Neural cell (in vitro differentiated cells): ENCODE measurements at regions not wholly inside any gene's neighbourhood (a gene's known extent, or its start where the extent isn't known, plus 50 kb on each side); places are given as distances from the start of the nearest gene placed in this dataset.

Experiments used
- H2AFZ ChIP-seq: fragments of 200-600, 300-800 bp; sonication (generic), shearing (Covaris generic); 2 replicates; pipeline ENCODE4 v1.6.0; 2014; ENCODE audit warnings: low read depth, mild to moderate bottlenecking, antibody characterized with exemption, low read length, moderate library complexity
- H3F3A ChIP-seq: fragments of 200-600 bp; shearing (Covaris generic); 2 replicates; pipeline ENCODE4 v1.6.1; 2016; ENCODE audit warnings: mild to moderate bottlenecking, moderate library complexity, mixed read lengths, antibody characterized with exemption, low read length; ENCODE audit not compliant: insufficient read depth, poor library complexity, severe bottlenecking
- H3K27ac ChIP-seq: fragments of 200-600, 300-800 bp; sonication (generic), shearing (Covaris generic); 2 replicates; pipeline ENCODE4 v1.5.1; 2014; ENCODE audit warnings: mild to moderate bottlenecking, low read length, moderate library complexity
- H3K27me3 ChIP-seq: fragments of 300-800, 200-600 bp; sonication (generic), shearing (Covaris generic); 2 replicates; pipeline ENCODE4 v1.6.0; 2014; ENCODE audit warnings: mild to moderate bottlenecking, low read depth, low read length, moderate library complexity; ENCODE audit not compliant: insufficient read depth
- H3K36me3 ChIP-seq: fragments of 300-800, 200-600 bp; sonication (generic), shearing (Covaris generic); 2 replicates; pipeline ENCODE4 v1.5.1; 2014; ENCODE audit warnings: mild to moderate bottlenecking, antibody characterized with exemption, low read length, moderate library complexity; ENCODE audit not compliant: insufficient read depth
- H3K4me2 ChIP-seq: fragments of 300-800, 200-600 bp; sonication (generic), shearing (Covaris generic); 2 replicates; pipeline ENCODE4 v1.6.0; 2014; ENCODE audit warnings: mild to moderate bottlenecking, low read length
- H3K4me3 ChIP-seq: fragments of 300-800, 200-600 bp; sonication (generic), shearing (Covaris generic); 2 replicates; pipeline ENCODE4 v1.5.1; 2014; ENCODE audit warnings: mild to moderate bottlenecking, low read length, moderate library complexity
- H3K79me2 ChIP-seq: fragments of 200-600 bp; shearing (Covaris generic); replicated peaks from 2 replicates; pipeline ENCODE4 v1.6.0; 2014; ENCODE audit warnings: mild to moderate bottlenecking, low read length, moderate library complexity; ENCODE audit not compliant: insufficient read depth
- H3K9ac ChIP-seq: fragments of 300-800, 200-600 bp; sonication (generic), shearing (Covaris generic); 2 replicates; pipeline ENCODE4 v1.6.1; 2016; ENCODE audit warnings: mild to moderate bottlenecking, low read length, mixed read lengths
- H3K9me2 ChIP-seq: fragments of 200-600 bp; shearing (Covaris generic); 2 replicates; pipeline ENCODE4 v1.6.1; 2016; ENCODE audit warnings: mild to moderate bottlenecking, low read length, mixed read lengths; ENCODE audit not compliant: insufficient read depth
- H3K9me3 ChIP-seq: fragments of 200-600, 300-800 bp; sonication (generic), shearing (Covaris generic); 2 replicates; pipeline ENCODE4 v1.6.1; 2016; ENCODE audit warnings: mild to moderate bottlenecking, mixed run types, low read length, moderate library complexity, mixed read lengths
- H4K20me1 ChIP-seq: fragments of 200-600 bp; shearing (Covaris generic); 2 replicates; pipeline ENCODE4 v1.6.1; 2016; ENCODE audit warnings: mild to moderate bottlenecking, mixed run types; ENCODE audit not compliant: insufficient read depth
- CTCF ChIP-seq: fragments of 450-650 bp; IDR thresholded peaks from 2 replicates; pipeline ENCODE4 v1.5.1; 2014; ENCODE audit warnings: antibody characterized with exemption, mild to moderate bottlenecking, moderate library complexity; ENCODE audit not compliant: poor library complexity, severe bottlenecking
- EP300 ChIP-seq: fragments of 450-650 bp; conservative IDR thresholded peaks from 2 replicates; pipeline ENCODE4 v1.6.1; 2014; ENCODE audit warnings: antibody characterized with exemption, mild to moderate bottlenecking, moderate library complexity; ENCODE audit not compliant: poor library complexity, severe bottlenecking
- EZH2 ChIP-seq: fragments of 200-600, 300-800 bp; shearing (Covaris generic), sonication (generic); IDR thresholded peaks from 2 replicates; pipeline ENCODE4 v1.6.1; 2014; ENCODE audit warnings: antibody characterized with exemption, low read length, borderline replicate concordance, mild to moderate bottlenecking; ENCODE audit not compliant: insufficient read depth, poor library complexity, severe bottlenecking
- MXI1 ChIP-seq: fragments of 450-650 bp; conservative IDR thresholded peaks from 2 replicates; pipeline ENCODE4 v1.6.1; 2014; ENCODE audit warnings: antibody characterized with exemption, mild to moderate bottlenecking; ENCODE audit not compliant: poor library complexity, severe bottlenecking
- POLR2AphosphoS5 ChIP-seq: IDR thresholded peaks from 2 replicates; pipeline ENCODE4 v1.6.1; 2012
- RAD21 ChIP-seq: fragments of 450-650 bp; conservative IDR thresholded peaks from 2 replicates; pipeline ENCODE4 v1.6.1; 2014; ENCODE audit warnings: antibody characterized with exemption, mild to moderate bottlenecking, moderate library complexity
- REST ChIP-seq: IDR thresholded peaks from 2 replicates; pipeline ENCODE4 v1.6.1; 2012; ENCODE audit warnings: borderline replicate concordance
- SMC3 ChIP-seq: fragments of 450-650 bp; conservative IDR thresholded peaks from 2 replicates; pipeline ENCODE4 v1.6.1; 2014; ENCODE audit warnings: antibody characterized with exemption, mild to moderate bottlenecking, moderate library complexity; ENCODE audit not compliant: poor library complexity
- TAF1 ChIP-seq: IDR thresholded peaks from 2 replicates; pipeline ENCODE4 v1.6.1; 2012; ENCODE audit warnings: low read depth

GRCh38 chr5:39633057-39633456 lies 208.3 kb upstream of the DAB2 start:
- H3K4me3 ChIP-seq, result no peak overlapping the region
- no peaks in the 10 kb centered on the region for H3K36me3 ChIP-seq
- TF ChIP-seq POLR2AphosphoS5 (no peak), EP300 (no peak), EZH2 (no peak), RAD21 (no peak), TAF1 (no peak), MXI1 (no peak), REST (no peak), SMC3 (no peak), CTCF (no peak)
- H3K9me2 ChIP-seq, result no peaks in the 10 kb centered on the region
- H2AFZ ChIP-seq, result no peak overlapping the region
- H3F3A ChIP-seq, result peaks cover 10% of the 10 kb centered on the region
- no peak overlapping the region for H3K9ac ChIP-seq
- H3K4me2 ChIP-seq, result no peak overlapping the region
- peak overlapping the region; percentile 1 for H3K27ac ChIP-seq
- H4K20me1 ChIP-seq, result no peaks in the 10 kb centered on the region
- no peaks in the 10 kb centered on the region for H3K79me2 ChIP-seq
- no peaks in the 10 kb centered on the region for H3K9me3 ChIP-seq
- H3K27me3 ChIP-seq, result no peaks in the 10 kb centered on the region

GRCh38 chr5:39631958-39632357 lies 207.2 kb upstream of the DAB2 start:
- Histone ChIP-seq H3K79me2 (no peaks in the 10 kb centered on the region), H3K36me3 (no peaks in the 10 kb centered on the region), H3K4me3 (no peak overlapping the region), H3K4me2 (no peak overlapping the region), H3K27ac (no peak overlapping the region), H3K9me2 (no peaks in the 10 kb centered on the region), H3K9me3 (no peaks in the 10 kb centered on the region), H4K20me1 (no peaks in the 10 kb centered on the region), H3K9ac (no peak overlapping the region), H2AFZ (no peak overlapping the region), H3K27me3 (no peaks in the 10 kb centered on the region), H3F3A (peaks cover 12% of the 10 kb centered on the region)
- TF ChIP-seq POLR2AphosphoS5 (no peak), CTCF (no peak), MXI1 (no peak), SMC3 (no peak), REST (no peak), RAD21 (no peak), TAF1 (no peak), EP300 (no peak), EZH2 (no peak)
